ENCODE measurements at regions not wholly inside any gene's neighbourhood (a gene's known extent, or its start where the extent isn't known, plus 50 kb on each side); places are given as distances from the start of the nearest gene placed in this dataset.

- H3K4me2 ChIP-seq (ENCODE audit: insufficient read depth, low read length) = no peak overlapping the region
- DNase-seq (ENCODE audit: insufficient read length, low spot score, missing footprints) = no peak
- H3K79me2 ChIP-seq (ENCODE audit: insufficient read depth, low read length) = no peaks in the 10 kb centered on the region
- no peaks in the 10 kb centered on the region for H3K4me1 ChIP-seq (ENCODE audit: insufficient read depth, low read length)
- peaks cover 2% of the 10 kb centered on the region for H3K27me3 ChIP-seq (ENCODE audit: insufficient read depth, low read length)
- H4K20me1 ChIP-seq (ENCODE audit: insufficient read depth, low read length) = no peaks in the 10 kb centered on the region
- no peak overlapping the region for H2AFZ ChIP-seq (ENCODE audit: low read length)
- no peaks in the 10 kb centered on the region for H3K36me3 ChIP-seq (ENCODE audit: insufficient read depth, low read length)
- no peaks in the 10 kb centered on the region for H3K9me3 ChIP-seq (ENCODE audit: low read depth, low read length)
- no peak overlapping the region for H3K27ac ChIP-seq (ENCODE audit: low read depth, low read length)
- TF ChIP-seq CTCF (IDR thresholded peaks at IDR 0.05; ENCODE audit: extremely low read depth, low read depth, low read length) = no peak
- no peak overlapping the region for H3K4me3 ChIP-seq (ENCODE audit: insufficient read depth, low read length)
Measured at GRCh38 chrX:74162199-74162598, 141.8 kb upstream of the ZCCHC13 start.

GRCh38 chrX:74160816-74161215, 143.2 kb upstream of the ZCCHC13 start:
- peaks cover 2% of the 10 kb centered on the region for H3K27me3 ChIP-seq (ENCODE audit: insufficient read depth, low read length)
- no peaks in the 10 kb centered on the region for H3K4me1 ChIP-seq (ENCODE audit: insufficient read depth, low read length)
- no peaks in the 10 kb centered on the region for H4K20me1 ChIP-seq (ENCODE audit: insufficient read depth, low read length)
- H3K9me3 ChIP-seq (ENCODE audit: low read depth, low read length) = no peaks in the 10 kb centered on the region
- H3K79me2 ChIP-seq (ENCODE audit: insufficient read depth, low read length) = no peaks in the 10 kb centered on the region
- H3K27ac ChIP-seq (ENCODE audit: low read depth, low read length) = no peak overlapping the region
- no peaks in the 10 kb centered on the region for H3K36me3 ChIP-seq (ENCODE audit: insufficient read depth, low read length)
- H3K4me2 ChIP-seq (ENCODE audit: insufficient read depth, low read length) = no peak overlapping the region
- no peak overlapping the region for H2AFZ ChIP-seq (ENCODE audit: low read length)
- no peak for TF ChIP-seq CTCF (IDR thresholded peaks at IDR 0.05; ENCODE audit: extremely low read depth, low read depth, low read length)
- H3K4me3 ChIP-seq (ENCODE audit: insufficient read depth, low read length) = no peak overlapping the region
- no peak for DNase-seq (ENCODE audit: insufficient read length, low spot score, missing footprints)

- H3K4me3 ChIP-seq (ENCODE audit: insufficient read depth, low read length) = no peak overlapping the region
- no peak overlapping the region for H2AFZ ChIP-seq (ENCODE audit: low read length)
- H4K20me1 ChIP-seq (ENCODE audit: insufficient read depth, low read length) = no peaks in the 10 kb centered on the region
- no peaks in the 10 kb centered on the region for H3K36me3 ChIP-seq (ENCODE audit: insufficient read depth, low read length)
- H3K9me3 ChIP-seq (ENCODE audit: low read depth, low read length) = no peaks in the 10 kb centered on the region
- no peaks in the 10 kb centered on the region for H3K79me2 ChIP-seq (ENCODE audit: insufficient read depth, low read length)
- no peak for DNase-seq (ENCODE audit: insufficient read length, low spot score, missing footprints)
- H3K27me3 ChIP-seq (ENCODE audit: insufficient read depth, low read length) = peaks cover 2% of the 10 kb centered on the region
- no peak overlapping the region for H3K4me2 ChIP-seq (ENCODE audit: insufficient read depth, low read length)
- no peaks in the 10 kb centered on the region for H3K4me1 ChIP-seq (ENCODE audit: insufficient read depth, low read length)
- no peak overlapping the region for H3K27ac ChIP-seq (ENCODE audit: low read depth, low read length)
- TF ChIP-seq CTCF (IDR thresholded peaks at IDR 0.05; ENCODE audit: extremely low read depth, low read depth, low read length) = no peak
Measured at GRCh38 chrX:74160358-74160757, 143.6 kb upstream of the ZCCHC13 start.

GRCh38 chrX:74147439-74147838, 156.5 kb upstream of the ZCCHC13 start:
- Histone ChIP-seq H3K4me3 (ENCODE audit: insufficient read depth, low read length) (no peak overlapping the region), H2AFZ (ENCODE audit: low read length) (no peak overlapping the region), H3K4me1 (ENCODE audit: insufficient read depth, low read length) (no peaks in the 10 kb centered on the region), H3K79me2 (ENCODE audit: insufficient read depth, low read length) (no peaks in the 10 kb centered on the region), H3K27me3 (ENCODE audit: insufficient read depth, low read length) (no peaks in the 10 kb centered on the region), H3K27ac (ENCODE audit: low read depth, low read length) (no peak overlapping the region), H3K4me2 (ENCODE audit: insufficient read depth, low read length) (no peak overlapping the region), H3K36me3 (ENCODE audit: insufficient read depth, low read length) (no peaks in the 10 kb centered on the region), H4K20me1 (ENCODE audit: insufficient read depth, low read length) (no peaks in the 10 kb centered on the region), H3K9me3 (ENCODE audit: low read depth, low read length) (no peaks in the 10 kb centered on the region)
- TF ChIP-seq CTCF (IDR thresholded peaks at IDR 0.05; ENCODE audit: extremely low read depth, low read depth, low read length) = no peak
- no peak for DNase-seq (ENCODE audit: insufficient read length, low spot score, missing footprints)

Measured in osteoblast (primary cell).